GM20000 (cell line): ENCODE measurements at regions not wholly inside any gene's neighbourhood (a gene's known extent, or its start where the extent isn't known, plus 50 kb on each side); places are given as distances from the start of the nearest gene placed in this dataset.

Source experiments
- DNase-seq: peaks from one replicate; pipeline ENCODE4 v3.0.0; 2012; ENCODE audit warnings: low spot score
- CTCF ChIP-seq: IDR thresholded peaks from 2 replicates; pipeline ENCODE4 v1.5.1; 2012; ENCODE audit warnings: mild to moderate bottlenecking, control low read depth; ENCODE audit errors: extremely low read depth, missing control alignments

GRCh38 chr13:99907038-99907437, 64.5 kb downstream of the ZIC5 start:
- TF ChIP-seq CTCF = no peak
- DNase-seq = no peak

DNA sequence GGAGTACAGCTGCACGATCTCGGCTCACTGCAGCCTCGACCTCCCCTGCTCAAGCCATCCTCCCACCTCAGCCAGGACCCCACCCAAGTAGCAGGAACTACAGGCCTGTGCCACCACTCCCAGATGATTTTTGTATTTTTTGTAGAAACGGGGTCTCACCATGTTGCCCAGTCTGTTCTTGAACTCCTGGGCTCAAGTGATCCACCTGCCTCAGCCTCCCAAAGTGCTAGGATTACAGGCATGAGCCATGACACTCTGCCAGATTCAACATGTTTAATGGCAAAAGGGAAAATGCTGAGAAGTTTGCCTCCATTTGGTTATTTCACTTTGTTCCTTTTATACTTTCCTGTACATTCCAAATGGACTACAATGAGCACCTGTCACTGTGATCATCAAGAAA, 65.8 kb downstream of the ZIC5 start:
- no peak for TF ChIP-seq CTCF
- no peak for DNase-seq

GRCh38 chr13:99905224-99905623, 66.3 kb downstream of the ZIC5 start:
- DNase-seq = no peak

DNA sequence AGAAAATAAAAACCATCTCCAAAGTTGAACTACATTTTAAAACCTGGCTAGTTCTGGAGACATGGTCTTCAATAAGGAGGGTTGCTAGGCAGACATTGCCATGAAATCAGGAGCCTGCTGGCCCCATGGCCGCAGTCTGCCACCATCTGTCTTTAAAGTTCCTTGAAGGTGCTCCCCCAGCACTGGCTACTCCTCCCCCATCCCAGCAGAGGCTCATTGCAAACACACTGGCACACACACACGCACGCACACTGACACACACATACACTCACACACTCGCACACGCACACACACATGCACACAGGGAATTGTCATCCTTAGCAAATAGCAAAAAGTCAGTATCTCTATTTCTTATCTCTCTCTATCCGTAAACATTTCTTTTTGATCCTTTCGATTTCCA, 68.4 kb downstream of the ZIC5 start:
- no peak for TF ChIP-seq CTCF
- DNase-seq = no peak

More at GRCh38 chr13:99905224-99905623, 66.3 kb downstream of the ZIC5 start:
- TF ChIP-seq CTCF = no peak

- no peak for DNase-seq
- TF ChIP-seq CTCF = no peak
Observed at GRCh38 chr13:99902657-99903056, 68.9 kb downstream of the ZIC5 start.

- TF ChIP-seq CTCF = no peak
- no peak for DNase-seq
Observed at GRCh38 chr13:99900960-99901359, 70.6 kb downstream of the ZIC5 start.

GRCh38 chr13:99898421-99898820, 73.1 kb downstream of the ZIC5 start:
- no peak for DNase-seq
- TF ChIP-seq CTCF = no peak
